ENCODE measurements at regions not wholly inside any gene's neighbourhood (a gene's known extent, or its start where the extent isn't known, plus 50 kb on each side); places are given as distances from the start of the nearest gene placed in this dataset.

GRCh38 chr1:192496369-192497056 is 79.1 kb upstream of the RGS1 start:
- no peak for TF ChIP-seq POLR2AphosphoS5 (IDR thresholded peaks at IDR 0.05; ENCODE audit: low read depth, low read length)
- TF ChIP-seq TAF1 (IDR thresholded peaks at IDR 0.05; ENCODE audit: borderline replicate concordance, insufficient read depth, low read length): no peak
- no peak for TF ChIP-seq SIN3A (IDR thresholded peaks at IDR 0.05; ENCODE audit: borderline replicate concordance, insufficient read depth, low read length)

Data from PFSK-1 (cell line).